ENCODE measurements at regions not wholly inside any gene's neighbourhood (a gene's known extent, or its start where the extent isn't known, plus 50 kb on each side); places are given as distances from the start of the nearest gene placed in this dataset.

DNA sequence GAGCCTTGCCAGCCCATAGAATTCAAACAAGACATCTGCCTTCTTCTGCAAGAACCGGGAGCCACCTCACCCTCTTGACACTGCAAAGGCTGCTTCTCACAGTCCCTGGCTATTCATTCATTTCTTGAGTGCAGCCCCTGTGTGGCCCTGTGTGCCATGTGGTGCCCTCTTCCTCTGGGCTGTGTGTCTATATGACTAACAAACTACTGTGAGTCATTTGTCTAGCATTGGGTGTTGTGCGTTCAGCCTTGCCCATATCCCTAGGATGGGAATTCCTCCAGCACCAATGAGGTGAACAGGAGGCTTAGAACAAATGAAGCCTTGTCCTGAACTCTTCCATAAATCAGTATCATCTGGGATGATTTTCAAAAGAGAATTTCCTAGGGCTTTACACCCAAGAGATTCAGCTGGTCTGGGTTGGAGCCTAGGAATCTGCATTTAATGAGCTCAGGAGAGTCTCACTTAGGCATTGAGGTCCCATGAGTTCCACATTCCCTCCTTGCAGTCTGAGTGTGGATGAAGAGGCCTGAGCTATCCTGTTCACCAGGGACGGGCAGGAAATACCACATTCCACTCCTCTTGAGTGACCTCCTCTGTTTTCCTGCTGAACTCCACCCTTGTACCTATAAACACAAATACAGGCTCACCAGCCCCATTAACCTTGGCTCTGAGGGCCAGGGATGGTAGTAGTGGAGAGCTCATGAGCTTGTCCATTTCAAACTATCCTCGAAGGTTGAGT is 308.7 kb upstream of the N4BP1 start:
- DNase-seq = no peak

DNA sequence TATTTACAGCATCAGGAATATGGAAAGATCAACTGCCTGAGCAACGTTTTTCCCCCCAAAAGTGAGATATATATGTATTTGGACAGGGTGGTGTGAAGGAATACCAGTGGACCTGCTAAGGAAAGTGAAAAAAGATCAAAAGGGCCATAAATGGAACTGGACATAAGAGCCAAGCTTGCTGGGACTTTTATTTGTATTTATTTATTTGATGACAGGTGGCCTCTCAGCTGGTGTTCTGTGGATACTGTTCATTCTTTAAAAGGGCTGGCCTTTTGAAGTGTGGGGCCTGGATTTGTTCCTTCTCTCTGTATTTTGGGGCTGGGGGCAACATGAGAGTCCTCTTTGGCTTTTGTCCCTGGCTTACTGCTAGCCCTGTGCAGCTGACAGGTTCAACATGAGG is 306.6 kb upstream of the N4BP1 start:
- no peak for DNase-seq

GRCh38 chr16:48914070-48914469 is 304.1 kb upstream of the N4BP1 start:
- DNase-seq = no peak

DNA sequence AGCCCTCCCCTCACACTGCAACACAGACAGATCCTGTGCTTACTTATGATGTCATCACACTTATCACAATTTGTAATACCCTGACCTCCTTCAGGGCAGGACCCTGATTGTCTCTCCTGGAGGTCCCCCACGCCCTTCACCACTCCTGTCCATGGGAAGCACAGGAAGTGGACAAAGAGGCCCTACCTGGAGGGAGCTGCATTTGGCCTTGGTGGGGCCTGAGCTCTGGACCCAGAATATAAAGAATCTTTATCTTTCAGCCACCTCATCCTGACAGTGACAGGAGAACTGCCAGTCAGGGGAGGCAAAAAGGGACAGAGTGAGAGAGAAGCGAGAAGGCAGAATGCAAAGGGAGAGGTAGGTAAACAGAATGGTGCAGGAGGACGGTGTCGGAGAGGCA is 303.4 kb upstream of the N4BP1 start:
- DNase-seq = no peak

- DNase-seq = no peak
These were observed 302.4 kb upstream of the N4BP1 start for GRCh38 chr16:48912360-48912759.

DNA sequence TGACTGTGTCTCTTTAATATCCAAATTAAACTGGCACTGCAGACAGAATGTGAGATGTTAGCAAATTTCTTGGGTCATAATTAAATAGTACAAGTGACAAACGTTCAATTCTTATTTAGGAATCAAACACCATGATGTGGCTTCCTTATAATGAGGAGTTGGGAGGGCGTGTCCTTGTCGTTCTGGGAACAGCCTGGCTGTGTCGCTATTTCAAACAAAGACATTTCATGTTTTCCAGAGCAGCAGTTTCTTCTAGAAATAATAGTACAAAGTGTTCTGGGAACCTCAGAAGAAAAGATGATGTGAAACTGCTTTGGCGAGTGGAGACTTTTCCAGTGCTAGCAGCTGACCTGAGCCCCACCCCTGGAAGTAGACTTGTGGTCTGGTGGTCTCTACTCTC is 301.7 kb upstream of the N4BP1 start:
- no peak for DNase-seq

DNA sequence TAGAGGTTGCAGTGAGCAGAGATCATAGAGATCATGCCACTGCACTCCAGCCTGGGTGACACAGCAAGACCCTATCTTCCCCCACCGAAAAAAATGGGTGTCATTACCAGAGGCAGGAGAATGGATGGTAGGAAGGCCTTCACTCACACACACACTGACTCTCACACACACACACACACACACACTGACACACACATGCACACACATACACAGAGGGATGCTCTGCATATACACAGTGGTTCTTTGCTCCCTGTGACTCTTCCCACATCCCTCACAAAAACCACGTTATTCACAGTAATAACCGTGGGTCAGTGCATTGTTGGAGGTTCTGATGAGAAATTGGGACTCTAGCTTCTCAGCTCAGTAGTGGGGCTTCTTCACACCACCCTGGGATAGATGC is 300.2 kb upstream of the N4BP1 start:
- no peak for DNase-seq

GRCh38 chr16:48909231-48909630 is 299.3 kb upstream of the N4BP1 start:
- no peak for DNase-seq

DNA sequence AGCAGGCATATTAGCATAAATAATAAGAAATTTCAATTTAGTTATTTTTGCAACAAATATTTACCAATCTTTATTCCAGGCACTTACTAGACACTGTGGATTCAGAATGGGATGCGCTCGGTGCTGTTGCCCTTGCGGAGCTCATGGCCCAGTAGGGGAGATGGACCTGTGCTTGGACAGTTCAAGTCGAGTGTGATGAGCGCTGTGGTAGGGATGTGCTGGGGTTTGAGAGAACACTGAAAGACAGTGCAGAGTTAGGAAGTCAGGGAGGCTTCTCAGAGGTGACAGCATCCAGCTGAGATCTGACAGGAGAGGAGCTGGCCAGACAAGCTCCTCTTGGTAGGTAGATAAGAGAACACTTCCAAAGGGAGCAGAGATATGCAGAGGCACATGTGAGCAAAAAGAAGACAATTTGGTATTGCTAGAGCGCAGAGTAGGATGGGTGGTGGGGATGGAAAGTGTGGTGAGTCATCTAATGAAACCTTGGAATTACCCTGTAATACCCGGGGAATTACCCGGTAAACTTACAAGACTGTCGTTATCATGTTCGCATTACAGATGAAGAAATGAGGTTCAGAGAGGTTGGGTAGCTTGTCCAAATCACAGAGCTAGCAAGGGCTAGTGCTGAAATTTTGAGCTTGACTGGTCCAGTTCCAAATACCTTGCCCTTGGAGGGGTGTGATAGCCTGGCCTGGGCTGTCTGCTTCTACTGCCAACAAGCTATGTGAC is 298.1 kb upstream of the N4BP1 start:
- DNase-seq = no peak

- DNase-seq = no peak
These were observed 295.9 kb upstream of the N4BP1 start for GRCh38 chr16:48905632-48906505.

GRCh38 chr16:48904333-48904732 is 294.4 kb upstream of the N4BP1 start:
- DNase-seq = no peak

DNA sequence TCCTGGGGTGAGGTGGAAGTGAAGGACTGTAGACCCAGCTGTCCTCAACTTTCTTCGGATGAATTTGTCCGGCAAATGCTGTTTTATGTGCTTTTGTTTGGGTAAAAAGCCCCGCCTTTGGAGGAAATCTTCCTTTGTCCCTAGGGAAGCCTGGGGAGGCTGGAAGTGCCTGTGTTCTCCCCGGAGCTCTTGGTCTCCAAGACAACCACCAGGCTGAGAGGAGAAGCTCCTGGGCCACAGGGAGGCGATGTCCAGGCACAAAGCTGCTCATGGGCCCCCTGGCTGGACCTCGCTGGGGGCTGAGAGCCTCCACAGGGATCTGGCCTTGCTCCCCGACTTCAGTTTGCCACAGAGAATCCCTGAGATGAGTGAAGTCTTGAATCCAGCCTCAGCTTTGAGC is 293.1 kb upstream of the N4BP1 start:
- DNase-seq = no peak

DNA sequence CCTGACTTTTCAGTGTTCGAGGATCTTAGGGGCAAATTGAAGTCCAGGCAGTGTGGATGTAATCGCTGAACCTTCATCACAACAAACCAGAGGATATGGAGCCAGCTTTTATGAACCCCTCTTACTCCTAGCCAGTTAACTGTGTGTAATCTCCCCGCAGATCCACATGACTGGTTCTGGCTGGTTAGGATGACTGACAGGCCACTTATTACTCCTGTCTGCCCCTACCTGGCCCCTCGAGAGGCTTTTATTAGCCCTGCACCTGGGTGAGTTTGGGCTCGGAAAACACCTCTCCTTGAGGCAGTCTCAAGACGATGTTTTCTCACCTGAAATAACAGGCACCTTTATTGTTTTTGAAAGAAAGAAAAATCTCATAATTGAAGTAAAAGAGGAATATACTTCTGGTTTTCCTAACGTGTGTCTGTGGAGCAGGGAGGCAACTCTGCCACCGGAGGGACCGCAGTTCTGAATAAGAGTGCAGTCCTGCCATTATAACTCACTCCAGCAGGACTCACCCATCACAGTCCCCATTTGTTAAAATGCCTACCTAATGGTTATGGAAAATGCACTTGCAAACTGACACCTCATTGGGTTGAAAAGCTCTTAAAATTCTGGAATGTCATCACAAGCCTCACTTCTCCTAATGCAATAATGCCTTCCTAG is 291.9 kb upstream of the N4BP1 start:
- no peak for DNase-seq

- no peak for DNase-seq
These were observed 289.5 kb upstream of the N4BP1 start for GRCh38 chr16:48899500-48899899.

DNA sequence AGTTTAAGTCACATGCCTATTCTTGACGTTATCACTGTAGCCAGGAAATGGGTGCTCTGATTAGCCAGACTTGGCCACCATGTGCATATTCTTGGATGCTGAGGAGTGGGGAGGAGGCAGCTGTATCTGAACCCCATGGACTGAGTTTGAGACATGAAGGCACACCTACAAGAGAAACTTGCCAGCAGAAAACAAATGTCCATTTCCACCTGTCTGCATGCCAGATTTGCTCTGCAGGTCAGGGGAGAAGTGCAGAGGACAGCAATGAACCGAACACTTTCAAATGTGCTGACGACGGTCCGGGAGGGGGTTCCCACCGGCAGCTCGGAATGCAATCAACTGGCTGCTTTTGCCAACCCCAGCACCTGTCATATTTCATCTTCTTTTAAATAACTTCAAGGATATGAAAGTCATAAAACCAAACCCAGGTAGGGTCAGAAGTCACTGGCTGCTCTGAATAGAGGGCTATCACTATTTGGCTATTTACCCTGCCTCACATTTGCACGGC is 287.8 kb upstream of the N4BP1 start:
- DNase-seq = no peak

DNA sequence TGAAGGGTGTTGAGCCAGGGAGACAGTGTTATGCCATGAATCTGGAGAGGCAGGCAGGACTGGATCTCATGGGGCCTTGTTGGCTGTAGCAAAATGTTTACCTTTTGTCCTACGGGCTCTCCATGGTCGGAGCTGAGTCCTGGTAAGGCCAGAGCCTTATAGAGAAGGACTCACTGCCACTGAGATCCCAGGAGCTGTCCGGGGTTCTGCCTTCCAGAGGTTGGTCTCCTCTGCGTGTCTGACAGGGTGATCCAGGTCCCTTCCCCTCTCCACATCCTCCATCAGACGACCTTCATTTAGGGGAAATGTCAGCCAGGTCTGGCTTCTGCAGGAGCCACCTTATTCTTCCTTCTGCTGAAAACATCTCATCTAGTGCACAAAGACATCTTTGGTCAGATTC is 285.2 kb upstream of the N4BP1 start:
- DNase-seq = no peak

- no peak for DNase-seq
These were observed 282.9 kb upstream of the N4BP1 start for GRCh38 chr16:48892893-48893292.

- DNase-seq = no peak
These were observed 277.7 kb upstream of the N4BP1 start for GRCh38 chr16:48887646-48888210.

GRCh38 chr16:48885471-48885870 is 275.5 kb upstream of the N4BP1 start:
- no peak for DNase-seq

DNA sequence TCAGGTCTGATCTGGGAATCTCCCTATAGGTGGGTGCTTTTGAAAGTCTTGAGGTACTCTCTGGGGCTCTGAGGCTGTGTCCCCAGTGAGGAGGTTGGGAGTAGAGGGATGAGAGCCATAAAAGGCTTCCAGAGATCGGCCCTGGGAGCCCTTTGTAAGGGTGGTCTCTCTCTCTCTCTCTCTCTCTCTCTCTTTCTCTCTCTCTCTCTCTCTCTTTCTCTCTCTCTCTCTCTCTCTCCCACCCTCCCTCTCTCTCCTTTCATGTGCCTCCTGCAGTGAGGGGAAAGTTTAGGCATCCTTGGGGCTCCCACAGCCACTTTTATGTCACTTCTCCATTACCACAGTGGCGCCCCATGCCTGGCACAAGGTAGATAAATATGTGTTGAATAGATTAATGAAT is 271.3 kb upstream of the N4BP1 start:
- no peak for DNase-seq

DNA sequence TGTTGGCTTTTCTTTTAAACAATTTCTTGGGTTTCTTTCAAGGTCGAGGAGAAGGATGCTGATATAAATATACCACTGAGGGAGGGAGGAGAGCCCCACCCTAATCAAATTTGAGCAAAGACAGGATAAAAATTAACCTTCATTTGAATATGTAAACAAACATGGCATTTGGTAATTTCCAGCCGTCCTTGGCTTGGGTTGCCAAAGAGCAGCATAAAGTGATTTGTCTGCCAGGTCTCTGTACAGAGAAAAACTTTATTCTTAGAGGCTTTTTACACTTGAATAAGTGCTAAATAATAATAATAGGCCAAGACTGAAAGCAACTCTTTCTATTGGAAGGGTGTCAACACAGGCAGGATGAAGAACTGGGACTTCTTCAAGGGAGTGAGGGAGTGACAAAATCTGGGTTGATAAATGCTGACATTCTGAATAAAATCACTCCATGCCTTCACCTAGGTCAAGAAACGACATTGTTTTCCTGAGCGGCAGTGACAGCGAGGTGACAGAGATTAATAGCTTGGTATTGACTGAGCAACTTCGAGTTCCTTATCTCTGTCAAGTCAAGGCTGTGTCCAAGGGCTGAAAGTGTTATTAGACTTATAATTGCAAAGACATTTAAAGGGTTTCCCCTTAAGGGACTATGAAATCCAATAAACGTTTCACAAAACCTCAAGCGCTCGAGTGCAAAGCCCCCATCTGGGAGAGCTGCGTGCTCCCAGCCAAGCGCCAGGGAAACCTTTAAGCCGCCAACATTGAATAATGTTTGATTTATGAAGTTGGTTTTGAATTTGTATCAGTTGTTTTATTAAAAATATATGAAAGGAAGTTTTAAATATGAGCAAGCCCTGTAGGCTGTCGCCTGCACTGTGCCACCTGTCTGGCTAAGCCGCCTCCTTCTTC is 269.5 kb upstream of the N4BP1 start:
- no peak for DNase-seq

- DNase-seq = no peak
These were observed 268.0 kb upstream of the N4BP1 start for GRCh38 chr16:48877946-48878345.
